Kidney capillary endothelial cell (primary cell): ENCODE measurements at regions not wholly inside any gene's neighbourhood (a gene's known extent, or its start where the extent isn't known, plus 50 kb on each side); places are given as distances from the start of the nearest gene placed in this dataset.
"Not testable (repeated sequence)": the region's sequence is repeated elsewhere in the genome, so short reads cannot be mapped to it uniquely, and the experiment has no call there.

Experiments used
- DNase-seq: peaks from one replicate; pipeline ENCODE4 v3.0.0-alpha.2; 2018; ENCODE audit warnings: low spot score

DNA sequence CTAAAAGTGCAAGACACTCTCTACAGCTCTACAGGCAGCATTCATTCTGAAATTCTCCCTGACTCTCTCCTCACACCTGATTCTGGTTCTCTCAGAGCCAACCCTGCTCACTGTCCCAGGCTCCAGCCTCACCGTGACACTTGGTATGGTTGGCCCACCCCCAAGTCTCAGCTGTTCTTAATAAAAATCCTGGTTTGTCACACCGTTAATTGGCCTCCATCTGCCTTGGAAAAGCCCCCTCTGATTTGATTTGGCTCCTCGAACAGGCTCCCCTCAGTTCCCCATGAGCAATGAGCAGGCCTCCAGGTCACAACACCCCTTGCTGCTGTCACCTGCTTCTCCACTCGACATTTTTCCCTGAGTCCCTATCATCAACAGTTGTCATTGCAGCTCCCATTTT is 507.3 kb upstream of the AUTS2 start:
- no peak for DNase-seq

DNA sequence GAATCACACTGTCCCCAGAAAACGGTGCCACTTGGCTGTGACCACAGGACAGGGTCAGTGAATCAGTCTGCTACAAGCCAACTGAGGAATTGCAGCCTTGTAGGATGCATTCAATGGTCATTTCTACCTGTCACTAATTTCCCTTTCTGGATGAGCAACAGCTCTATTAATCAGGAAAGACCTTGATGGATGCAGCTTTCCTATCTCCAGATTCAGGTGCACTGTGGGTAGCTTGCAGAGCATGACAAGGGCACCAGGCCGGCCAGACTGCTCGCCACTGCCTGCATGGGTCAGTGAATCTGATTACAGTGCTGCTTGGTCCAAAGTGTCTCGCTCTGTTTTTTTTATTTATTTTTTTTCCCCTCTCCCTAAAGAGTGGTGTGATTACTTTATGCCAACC is 506.8 kb upstream of the AUTS2 start:
- DNase-seq = no peak

DNA sequence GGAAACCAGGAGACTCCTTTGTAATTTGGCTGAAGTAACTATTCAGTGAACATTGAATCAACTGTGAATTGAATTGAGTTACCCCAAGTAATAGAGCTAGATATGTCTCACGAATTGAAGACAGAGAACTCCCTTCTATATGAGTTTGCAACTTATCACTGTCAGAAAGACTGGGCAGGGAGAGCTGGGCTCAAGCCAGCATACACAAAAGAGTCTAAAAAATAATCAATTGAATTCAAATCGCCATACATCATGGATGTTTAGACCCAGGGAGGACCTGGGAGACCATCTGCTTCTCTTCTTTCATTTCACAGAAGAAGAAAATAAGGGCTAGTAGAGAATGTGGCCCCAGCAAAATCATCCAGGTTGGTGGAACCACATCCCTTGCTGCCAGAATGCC is 503.1 kb upstream of the AUTS2 start:
- no peak for DNase-seq

DNA sequence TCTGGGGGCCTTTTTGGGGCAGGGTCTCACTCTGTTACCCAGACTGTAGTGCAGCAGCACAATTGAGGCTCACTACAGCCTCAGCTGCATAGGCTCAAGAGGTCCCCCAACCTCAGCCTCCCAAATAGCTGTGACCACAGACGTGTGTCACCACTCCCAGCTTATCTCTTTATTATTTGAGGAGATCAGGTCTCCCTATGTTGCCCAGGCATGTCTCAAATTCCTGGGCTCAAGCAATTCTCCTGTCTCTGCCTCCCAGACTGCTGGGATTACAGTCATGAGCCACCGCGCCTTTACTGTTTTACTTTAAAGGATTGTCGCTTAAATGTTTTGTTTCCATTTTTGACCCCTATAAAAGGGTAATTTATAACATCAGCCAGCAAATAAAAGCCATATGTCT is 502.6 kb upstream of the AUTS2 start:
- DNase-seq = no peak

GRCh38 chr7:69104023-69104422 is 494.3 kb upstream of the AUTS2 start:
- no peak for DNase-seq

- DNase-seq = no peak
These were observed 493.2 kb upstream of the AUTS2 start for GRCh38 chr7:69105092-69105491.

- DNase-seq = no peak
These were observed 492.3 kb upstream of the AUTS2 start for GRCh38 chr7:69105981-69106380.

GRCh38 chr7:69106449-69106848 is 491.8 kb upstream of the AUTS2 start:
- not testable (repeated sequence) for DNase-seq

DNA sequence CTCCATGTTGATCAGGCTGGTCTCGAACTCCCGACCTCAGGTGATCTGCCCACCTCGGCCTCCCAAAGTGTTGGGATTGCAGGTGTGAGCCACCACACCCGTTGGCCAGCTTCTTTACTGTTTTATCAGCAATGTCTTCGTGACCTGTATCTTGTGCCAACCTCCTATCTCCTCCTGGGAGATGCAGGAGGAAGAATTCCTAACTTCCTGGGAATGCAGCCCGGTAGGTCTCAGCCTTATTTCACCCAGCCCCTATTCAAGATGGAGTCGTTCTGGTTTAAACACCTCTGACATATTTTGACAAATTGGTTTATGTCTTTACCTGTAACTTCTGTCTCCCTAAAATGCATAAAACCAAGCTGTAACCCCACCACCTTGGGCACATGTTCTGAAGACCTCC is 491.3 kb upstream of the AUTS2 start:
- not testable (repeated sequence) for DNase-seq

GRCh38 chr7:69108097-69108496 is 490.2 kb upstream of the AUTS2 start:
- DNase-seq = no peak

DNA sequence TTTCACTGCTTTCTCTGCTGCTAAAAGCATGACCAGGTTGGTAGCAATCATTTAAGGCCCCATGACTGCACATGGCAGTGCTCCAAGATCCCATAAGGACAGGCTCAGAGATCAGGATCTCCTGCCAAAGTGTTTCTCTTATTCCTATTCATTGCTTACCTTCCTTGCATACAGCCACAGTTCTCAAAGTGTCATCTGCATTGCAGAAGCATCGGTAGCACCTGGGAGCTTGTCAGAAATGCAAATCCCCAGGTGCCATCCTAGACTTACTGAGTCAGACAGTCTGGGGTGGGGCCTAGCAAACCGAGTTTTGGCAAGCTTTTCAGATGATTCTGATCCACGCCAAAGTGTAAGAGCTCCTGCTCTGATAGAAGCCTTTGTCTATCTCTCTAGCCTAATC is 489.0 kb upstream of the AUTS2 start:
- no peak for DNase-seq

GRCh38 chr7:69109879-69110278 is 488.4 kb upstream of the AUTS2 start:
- DNase-seq = no peak

- no peak for DNase-seq
These were observed 487.7 kb upstream of the AUTS2 start for GRCh38 chr7:69110450-69111050.

DNA sequence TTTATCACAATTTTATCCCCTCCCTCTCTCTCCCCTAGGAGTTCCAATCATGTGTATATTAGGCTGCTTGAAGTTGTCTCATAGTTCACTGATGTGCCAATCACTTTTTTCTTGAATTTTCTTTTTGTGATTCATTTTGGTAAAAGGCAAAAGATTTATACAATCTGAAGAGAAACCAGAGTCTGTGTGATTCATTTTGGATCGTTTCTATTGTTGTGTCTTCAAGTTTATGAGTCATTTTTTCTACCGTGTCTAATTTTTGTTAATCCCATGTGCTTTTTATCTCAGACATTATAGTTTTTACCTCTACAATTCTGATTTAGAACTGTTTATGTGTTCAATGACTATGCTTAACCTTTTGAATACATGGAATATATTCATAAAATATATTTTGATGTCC is 483.9 kb upstream of the AUTS2 start:
- no peak for DNase-seq

DNA sequence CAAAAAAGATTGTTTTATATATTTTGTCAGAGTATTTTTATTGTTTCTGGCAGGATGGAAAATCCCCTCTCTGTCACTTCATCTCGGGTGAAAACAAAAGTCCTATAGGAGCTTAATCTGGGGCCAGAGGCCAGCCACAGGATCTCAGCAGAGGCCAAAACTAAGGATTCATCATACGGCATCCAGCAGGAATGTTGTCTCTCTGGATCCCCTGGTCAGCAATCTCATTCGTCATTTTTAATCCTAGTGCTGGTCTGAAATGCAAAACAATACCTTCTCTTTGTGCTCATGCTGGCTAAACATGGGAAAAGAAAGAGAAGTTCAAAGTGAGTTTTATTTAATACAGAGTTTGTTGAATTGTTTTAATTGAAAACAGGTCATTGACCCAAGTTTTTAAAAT is 482.5 kb upstream of the AUTS2 start:
- no peak for DNase-seq

DNA sequence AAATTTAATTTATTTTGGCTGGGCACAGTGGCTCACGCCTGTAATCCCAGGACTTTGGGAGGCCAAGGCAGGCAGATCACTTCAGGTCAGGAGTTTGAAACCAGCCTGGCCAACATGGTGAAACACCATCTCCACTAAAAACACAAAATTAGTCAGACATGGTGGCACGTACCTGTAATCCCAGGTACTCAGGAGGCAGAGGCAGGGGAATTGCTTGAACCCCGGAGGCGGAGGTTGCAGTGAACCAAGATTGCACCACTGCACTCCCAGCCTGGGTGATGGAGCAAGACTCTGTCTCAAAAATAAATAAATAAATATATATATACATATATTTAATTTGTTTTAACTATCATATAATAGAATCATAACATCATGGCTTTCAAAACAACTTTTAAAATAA is 482.1 kb upstream of the AUTS2 start:
- not testable (repeated sequence) for DNase-seq

- no peak for DNase-seq
These were observed 475.3 kb upstream of the AUTS2 start for GRCh38 chr7:69122953-69123352.

DNA sequence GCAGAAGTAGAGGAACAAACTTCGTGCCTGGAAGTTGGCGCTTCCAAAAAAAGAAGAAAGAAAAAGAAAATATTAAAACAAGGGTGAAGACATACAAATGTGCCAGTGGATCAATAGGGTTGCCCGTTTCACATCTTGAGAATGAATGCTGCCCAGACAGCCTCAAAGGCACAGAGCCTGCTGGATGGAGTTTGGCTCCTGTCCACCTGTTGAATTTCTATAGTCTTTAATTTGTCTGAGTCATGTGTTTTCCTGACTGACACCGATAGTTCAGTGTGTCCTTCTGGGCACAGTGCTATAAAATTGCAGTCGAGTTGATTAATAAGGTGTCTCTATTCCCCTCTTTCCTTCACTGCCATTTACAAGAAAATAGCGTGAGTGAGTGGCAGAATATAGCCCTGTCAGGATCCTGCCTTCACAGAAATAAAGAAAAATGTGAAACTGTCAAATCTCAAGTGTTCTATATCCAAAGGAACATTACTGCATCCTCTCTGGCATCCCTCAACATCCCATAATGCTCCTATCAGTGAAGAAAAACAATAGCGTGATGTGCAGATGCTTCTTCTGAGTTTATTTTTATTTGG is 471.3 kb upstream of the AUTS2 start:
- no peak for DNase-seq

DNA sequence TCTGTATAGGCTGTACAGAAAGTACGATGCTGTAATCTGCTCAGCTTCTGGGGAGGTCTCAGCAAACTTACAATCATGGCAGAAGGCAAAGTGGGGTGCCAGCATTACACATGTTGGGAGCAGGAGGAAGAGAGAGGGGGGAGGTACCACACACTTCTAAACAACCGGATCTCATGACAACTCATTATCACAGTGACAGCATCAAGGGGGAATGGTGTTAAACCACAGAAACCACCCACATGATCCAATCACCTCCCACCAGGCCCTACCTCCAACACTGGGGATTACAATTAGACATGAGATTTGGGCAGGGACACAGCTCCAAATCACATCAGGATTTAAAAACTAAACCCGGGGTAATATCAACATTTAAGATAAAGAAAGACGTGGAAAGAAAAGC is 468.8 kb upstream of the AUTS2 start:
- no peak for DNase-seq

- no peak for DNase-seq
These were observed 468.3 kb upstream of the AUTS2 start for GRCh38 chr7:69129951-69130350.

DNA sequence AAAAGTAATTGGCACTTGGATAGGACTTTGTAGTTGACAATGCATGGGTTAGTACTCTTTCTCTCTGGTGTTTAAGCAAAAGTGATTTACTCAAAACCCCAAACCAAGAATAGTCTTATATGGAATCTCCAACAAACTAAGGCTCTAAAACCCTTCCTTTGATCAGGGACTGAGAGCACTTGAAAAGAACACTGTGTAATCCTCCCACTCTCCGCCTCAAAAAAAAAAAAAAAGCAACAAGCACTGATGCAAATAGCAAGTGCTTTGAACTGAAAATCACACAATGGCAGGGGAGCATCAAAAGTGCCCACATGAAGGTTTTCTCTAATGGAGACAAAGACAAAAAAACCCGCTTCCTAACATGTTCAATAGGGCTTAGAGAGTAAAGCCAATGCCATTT is 467.9 kb upstream of the AUTS2 start:
- DNase-seq = no peak

GRCh38 chr7:69134316-69134715 is 464.0 kb upstream of the AUTS2 start:
- no peak for DNase-seq

DNA sequence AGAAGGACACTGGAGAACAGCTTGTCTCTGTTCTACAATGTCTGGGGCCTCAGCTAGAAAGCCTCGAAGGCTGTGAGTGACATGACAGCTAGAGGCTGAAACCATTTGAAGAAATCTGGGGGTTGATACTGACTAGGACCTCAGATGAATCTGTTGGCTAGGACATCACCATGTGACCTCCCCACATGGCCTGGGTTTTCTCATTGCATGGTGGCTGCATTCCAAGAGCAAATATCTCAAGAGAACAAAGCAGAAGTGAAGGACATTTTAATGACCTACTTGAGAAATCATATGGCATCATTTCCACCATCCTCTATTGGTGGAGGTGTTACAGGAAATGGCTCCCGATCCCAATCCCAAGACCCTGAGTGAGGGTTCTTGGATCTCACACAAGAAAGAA is 450.6 kb upstream of the AUTS2 start:
- no peak for DNase-seq
